ENCODE measurements at regions not wholly inside any gene's neighbourhood (a gene's known extent, or its start where the extent isn't known, plus 50 kb on each side); places are given as distances from the start of the nearest gene placed in this dataset.

GRCh38 chr13:99652901-99653300, 151.6 kb downstream of the TM9SF2 start:
- Histone ChIP-seq H3K36me3 (no peaks in the 10 kb centered on the region), H3K4me3 (no peak overlapping the region), H3K27me3 (no peaks in the 10 kb centered on the region), H3K4me1 (no peaks in the 10 kb centered on the region), H3K27ac (no peak overlapping the region), H3K9me3 (no peaks in the 10 kb centered on the region)
- intact Hi-C loops (cut with DNase I; ENCODE audit: low total_unique reads) = loop anchor here (10.0 kb wide), 1 partner anchor 862 kb away; no protein-coding TSS in a partner anchor
- DNase-seq = no peak
- TF ChIP-seq, protein P1, sequence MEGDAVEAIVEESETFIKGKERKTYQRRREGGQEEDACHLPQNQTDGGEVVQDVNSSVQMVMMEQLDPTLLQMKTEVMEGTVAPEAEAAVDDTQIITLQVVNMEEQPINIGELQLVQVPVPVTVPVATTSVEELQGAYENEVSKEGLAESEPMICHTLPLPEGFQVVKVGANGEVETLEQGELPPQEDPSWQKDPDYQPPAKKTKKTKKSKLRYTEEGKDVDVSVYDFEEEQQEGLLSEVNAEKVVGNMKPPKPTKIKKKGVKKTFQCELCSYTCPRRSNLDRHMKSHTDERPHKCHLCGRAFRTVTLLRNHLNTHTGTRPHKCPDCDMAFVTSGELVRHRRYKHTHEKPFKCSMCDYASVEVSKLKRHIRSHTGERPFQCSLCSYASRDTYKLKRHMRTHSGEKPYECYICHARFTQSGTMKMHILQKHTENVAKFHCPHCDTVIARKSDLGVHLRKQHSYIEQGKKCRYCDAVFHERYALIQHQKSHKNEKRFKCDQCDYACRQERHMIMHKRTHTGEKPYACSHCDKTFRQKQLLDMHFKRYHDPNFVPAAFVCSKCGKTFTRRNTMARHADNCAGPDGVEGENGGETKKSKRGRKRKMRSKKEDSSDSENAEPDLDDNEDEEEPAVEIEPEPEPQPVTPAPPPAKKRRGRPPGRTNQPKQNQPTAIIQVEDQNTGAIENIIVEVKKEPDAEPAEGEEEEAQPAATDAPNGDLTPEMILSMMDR (IDR thresholded peaks at IDR 0.05) = no peak
- no peak for TF ChIP-seq POLR2A (IDR thresholded peaks at IDR 0.05)

DNA sequence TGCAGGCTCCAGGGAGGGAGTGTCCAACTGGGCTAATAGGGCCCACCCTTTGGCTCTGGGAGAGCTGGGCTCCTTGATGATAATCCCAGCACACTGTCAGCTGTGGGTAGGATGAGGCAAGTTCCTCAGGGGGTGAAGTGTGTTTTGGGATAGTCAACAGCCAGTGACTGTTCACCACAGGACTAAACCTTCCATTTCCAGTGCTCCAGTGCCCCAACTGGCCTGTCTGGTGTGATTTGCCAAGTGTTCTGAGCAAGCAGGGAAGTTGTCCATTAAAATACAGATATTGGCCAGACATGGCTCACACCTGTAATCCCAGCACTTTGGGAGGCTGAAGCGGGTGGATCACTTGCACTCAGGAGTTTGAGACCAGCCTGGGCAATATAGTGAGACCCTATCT, 150.9 kb downstream of the TM9SF2 start:
- no peak for DNase-seq
- intact Hi-C loops (cut with DNase I; ENCODE audit: low total_unique reads) = loop anchor here (10.0 kb wide), 1 partner anchor 863 kb away; no protein-coding TSS in a partner anchor
- no peak for TF ChIP-seq POLR2A (IDR thresholded peaks at IDR 0.05)
- TF ChIP-seq, protein P1 (IDR thresholded peaks at IDR 0.05) = no peak
- Histone ChIP-seq H3K27me3 (no peaks in the 10 kb centered on the region), H3K36me3 (no peaks in the 10 kb centered on the region), H3K4me3 (no peak overlapping the region), H3K4me1 (no peaks in the 10 kb centered on the region), H3K27ac (no peak overlapping the region), H3K9me3 (no peaks in the 10 kb centered on the region)

DNA sequence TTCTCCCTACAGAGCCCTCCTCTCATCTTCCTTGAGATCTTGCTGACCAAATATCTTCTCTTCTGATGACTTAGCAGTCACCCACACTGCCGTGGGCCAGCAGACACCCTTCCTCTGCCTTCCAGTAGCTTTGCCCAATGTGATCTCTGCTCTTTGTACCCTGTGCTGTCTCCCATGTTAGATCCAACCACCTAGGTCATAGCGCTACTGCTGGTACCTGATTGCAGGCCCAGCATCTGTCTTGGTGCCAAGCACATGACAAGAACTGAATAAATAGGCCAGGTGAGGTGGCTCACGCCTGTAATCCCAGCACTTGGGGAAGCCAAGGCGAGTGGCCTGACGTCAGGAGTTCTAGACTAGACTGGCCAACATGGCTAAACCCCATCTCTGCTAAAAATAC, 149.7 kb downstream of the TM9SF2 start:
- H3K4me1 ChIP-seq = no peaks in the 10 kb centered on the region
- no peaks in the 10 kb centered on the region for H3K36me3 ChIP-seq
- TF ChIP-seq, protein P1 (IDR thresholded peaks at IDR 0.05) = no peak
- no peak for TF ChIP-seq POLR2A (IDR thresholded peaks at IDR 0.05)
- intact Hi-C loops (cut with DNase I; ENCODE audit: low total_unique reads) = loop anchor here (10.0 kb wide), 1 partner anchor 864 kb away; no protein-coding TSS in a partner anchor
- DNase-seq = no peak
- no peak overlapping the region for H3K27ac ChIP-seq
- no peaks in the 10 kb centered on the region for H3K27me3 ChIP-seq
- H3K4me3 ChIP-seq = no peak overlapping the region
- no peaks in the 10 kb centered on the region for H3K9me3 ChIP-seq

GRCh38 chr13:99650410-99650809, 149.1 kb downstream of the TM9SF2 start:
- no peaks in the 10 kb centered on the region for H3K36me3 ChIP-seq
- H3K4me3 ChIP-seq = no peak overlapping the region
- no peak for DNase-seq
- no peaks in the 10 kb centered on the region for H3K9me3 ChIP-seq
- no peaks in the 10 kb centered on the region for H3K4me1 ChIP-seq
- TF ChIP-seq, protein P1 (IDR thresholded peaks at IDR 0.05) = no peak
- no peak for TF ChIP-seq POLR2A (IDR thresholded peaks at IDR 0.05)
- H3K27me3 ChIP-seq = no peaks in the 10 kb centered on the region
- H3K27ac ChIP-seq = no peak overlapping the region
- intact Hi-C loops (cut with DNase I; ENCODE audit: low total_unique reads) = loop anchor here (10.0 kb wide), 1 partner anchor 864 kb away; no protein-coding TSS in a partner anchor

DNA sequence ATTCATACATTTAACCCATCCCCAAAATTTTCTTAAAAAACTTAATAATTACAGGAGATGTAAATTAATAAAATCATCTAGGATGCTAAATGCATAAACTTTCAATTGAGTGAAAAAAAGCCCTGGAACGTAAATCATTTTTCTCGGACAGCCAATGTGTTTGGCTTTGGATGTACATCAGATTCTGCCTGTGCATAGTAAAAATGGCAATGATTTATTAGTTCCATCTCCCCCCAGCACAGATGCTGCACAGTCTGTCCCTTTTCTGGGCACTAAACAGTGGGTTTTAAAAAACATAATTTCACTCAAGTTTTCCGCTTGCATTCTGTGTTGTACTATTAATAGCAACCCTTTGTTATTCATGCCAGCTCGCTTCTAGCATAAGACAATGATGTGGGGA, 147.7 kb downstream of the TM9SF2 start:
- Histone ChIP-seq H3K36me3 (no peaks in the 10 kb centered on the region), H3K4me1 (no peaks in the 10 kb centered on the region), H3K27me3 (no peaks in the 10 kb centered on the region), H3K9me3 (no peaks in the 10 kb centered on the region), H3K4me3 (no peak overlapping the region), H3K27ac (no peak overlapping the region)
- TF ChIP-seq POLR2A (IDR thresholded peaks at IDR 0.05) = no peak
- TF ChIP-seq, protein P1 (IDR thresholded peaks at IDR 0.05) = no peak
- intact Hi-C loops (cut with DNase I; ENCODE audit: low total_unique reads) = no loop called here
- DNase-seq = no peak

Data from uterus (tissue), 3 donors.